HG02981 (cell line): ENCODE measurements at regions not wholly inside any gene's neighbourhood (a gene's known extent, or its start where the extent isn't known, plus 50 kb on each side); places are given as distances from the start of the nearest gene placed in this dataset.
"Not testable (repeated sequence)": the region's sequence is repeated elsewhere in the genome, so short reads cannot be mapped to it uniquely, and the experiment has no call there.

Experiments
- ATAC-seq: cut with Tn5 transposase; IDR thresholded peaks from one replicate; pipeline ENCODE4 v1.9.1; 2021; ENCODE audit warnings: mild to moderate bottlenecking, moderate library complexity; ENCODE audit not compliant: unreplicated experiment

GRCh38 chr22:26804315-26804714 is 146.9 kb downstream of the MIAT start:
- no peak for ATAC-seq

DNA sequence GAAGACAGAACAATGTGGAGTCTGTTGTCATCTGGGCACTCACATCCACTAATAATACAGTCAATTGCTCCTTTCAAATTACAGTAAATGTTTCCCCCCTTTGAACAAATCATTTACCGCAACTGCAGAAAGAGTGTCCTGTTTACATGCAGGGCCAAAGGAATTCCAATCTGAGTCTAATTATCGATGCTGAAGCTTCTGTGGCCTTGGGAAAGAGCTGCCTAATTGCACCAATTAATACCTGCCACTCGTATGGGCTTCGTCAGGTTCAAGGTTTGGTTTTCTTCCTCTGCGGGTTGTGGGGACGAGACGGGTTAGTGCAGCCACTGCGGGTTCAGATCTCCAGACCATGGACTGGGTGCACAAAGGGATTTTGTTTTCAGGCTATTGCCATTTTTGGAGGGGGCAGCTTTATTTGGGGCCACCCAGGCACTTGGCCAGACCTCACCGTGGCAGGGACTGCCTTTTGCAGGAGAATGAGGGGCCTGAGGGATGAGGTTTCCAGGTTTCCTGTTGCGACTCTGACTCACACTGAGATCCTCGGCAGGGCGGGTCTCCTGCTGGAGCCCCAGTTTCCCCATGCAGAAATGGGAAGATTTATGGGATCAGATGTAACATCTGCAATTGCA is 147.6 kb downstream of the MIAT start:
- no peak for ATAC-seq

DNA sequence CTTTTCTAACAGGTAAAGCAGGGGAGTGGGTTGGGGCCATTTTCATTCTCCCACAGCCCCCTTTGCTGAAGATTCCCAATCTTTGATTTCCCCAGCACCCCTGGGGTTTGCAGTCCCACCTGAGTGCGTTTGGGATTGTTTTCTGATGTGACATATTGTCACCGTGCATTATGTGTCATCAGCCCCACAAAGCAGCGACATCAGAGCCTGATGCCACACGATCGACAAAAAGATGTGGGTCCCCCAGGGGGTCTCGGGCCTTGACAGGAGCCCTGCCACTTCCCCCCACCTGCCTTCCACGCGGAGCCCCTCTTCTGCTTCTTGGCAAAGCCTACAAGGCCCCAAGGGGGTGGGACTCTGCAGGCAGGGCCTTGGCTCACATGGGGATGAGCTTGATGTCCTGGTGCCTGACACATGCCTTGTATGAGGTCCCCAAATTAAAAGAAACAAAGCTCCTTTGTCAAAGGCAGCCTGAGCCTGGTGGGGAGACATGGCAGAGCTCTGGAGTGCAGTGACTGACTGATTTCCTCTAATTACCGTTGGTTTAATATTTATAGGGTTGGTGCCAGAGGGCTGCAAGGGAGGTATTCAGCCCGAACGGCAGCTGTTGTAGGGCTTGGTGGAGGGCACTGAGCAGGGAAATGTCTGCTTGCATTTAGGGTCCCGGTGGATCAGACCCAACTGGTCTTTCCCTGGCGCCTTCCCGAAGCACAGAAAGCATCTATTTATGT is 149.2 kb downstream of the MIAT start:
- ATAC-seq: no peak

- ATAC-seq: no peak
Observed at GRCh38 chr22:26811647-26811992, 154.2 kb downstream of the MIAT start.

DNA sequence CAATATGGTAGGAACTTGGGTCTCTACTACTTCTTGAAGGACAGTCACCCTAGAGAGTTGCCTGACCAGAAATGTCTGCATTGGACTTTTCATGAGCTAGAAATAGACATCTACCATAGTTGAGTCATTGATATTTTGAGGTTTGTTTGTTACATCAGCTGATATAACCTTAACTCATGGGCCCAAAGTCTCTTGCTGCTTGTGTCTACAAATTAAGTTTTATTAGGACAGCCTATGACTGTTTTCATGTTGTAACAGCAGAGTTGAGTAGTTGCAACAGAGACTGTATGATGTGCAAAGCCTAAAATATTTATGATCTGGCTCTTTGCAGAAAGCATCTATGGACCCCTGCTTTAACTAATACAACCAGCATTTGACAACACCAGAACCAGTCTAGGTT is 155.3 kb downstream of the MIAT start:
- ATAC-seq: no peak

DNA sequence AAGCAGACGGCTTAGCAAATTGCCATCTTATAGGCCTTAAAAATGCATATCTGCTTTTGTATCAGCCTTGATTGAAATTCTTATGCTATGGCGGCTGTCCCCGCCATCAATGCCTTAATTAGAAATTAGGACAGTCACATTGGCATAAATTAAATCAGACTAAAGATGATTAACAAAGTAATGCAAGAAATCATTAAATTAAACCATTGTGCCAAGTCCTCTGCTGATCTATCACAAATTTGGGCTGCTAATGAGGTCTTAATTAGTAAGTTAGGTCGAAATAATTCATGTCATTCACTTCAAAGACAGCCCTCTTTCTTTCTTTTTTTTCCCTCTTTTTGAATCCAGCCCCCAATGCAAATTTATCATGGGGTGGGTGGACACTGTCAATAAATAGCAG is 159.3 kb downstream of the MIAT start:
- no peak for ATAC-seq

- ATAC-seq: no peak
Observed at GRCh38 chr22:26817926-26818325, 160.5 kb downstream of the MIAT start.

DNA sequence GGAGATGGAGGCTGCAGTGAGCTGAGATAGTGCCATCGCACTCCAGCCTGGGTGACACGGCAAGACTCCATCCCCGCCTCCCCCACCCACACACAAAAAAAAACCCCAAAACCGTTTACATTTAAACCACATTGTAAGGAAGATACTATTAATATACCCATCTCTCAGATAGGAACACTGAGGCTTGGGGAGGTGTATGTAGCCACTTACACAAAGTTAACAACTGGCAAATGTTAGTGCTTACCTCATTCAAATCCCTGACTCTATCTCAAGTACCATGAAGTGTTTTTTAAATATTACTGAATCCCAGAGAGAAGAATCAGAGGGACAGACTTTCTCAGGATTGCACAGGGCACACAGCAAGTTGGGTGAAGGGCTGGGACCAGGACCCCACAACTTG is 164.5 kb downstream of the MIAT start:
- no peak for ATAC-seq

DNA sequence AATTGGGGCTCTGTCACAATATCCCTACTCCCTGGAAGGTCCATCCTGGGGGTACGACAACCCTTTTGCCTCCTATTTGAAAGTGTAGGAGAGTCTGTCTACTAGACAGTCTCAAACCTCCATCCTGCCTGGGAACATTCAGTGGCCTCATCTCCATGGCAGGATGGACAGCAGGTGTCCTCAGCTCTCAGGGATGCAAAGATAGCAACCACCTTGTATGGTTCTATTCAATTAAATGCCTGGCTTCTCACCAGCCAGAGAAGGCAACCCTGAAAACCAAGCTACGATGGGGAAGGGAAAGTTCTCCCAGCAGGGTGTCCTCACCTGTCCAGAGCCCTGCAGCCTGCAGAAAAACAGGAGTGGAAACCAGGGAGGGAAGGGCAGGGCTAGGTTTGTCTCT is 164.9 kb downstream of the MIAT start:
- ATAC-seq: no peak

DNA sequence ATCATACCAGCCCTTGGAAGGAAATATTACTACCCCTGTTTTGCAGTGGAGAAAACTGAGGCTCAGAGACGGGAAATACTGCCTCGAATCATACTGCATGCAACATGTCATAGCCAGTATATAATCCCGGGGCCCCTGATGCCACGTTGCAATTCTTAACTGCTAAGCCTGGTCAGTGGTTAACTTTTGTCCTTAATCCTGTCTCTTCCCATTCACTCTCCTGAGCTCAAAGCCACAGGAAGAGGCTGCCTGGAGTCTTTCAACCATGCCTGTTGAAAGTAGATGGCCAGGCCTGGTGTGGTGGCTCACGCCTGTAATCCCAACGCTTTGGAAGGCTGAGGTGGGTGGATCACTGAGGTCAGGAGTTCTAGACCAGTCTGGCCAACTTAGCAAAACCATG is 166.6 kb downstream of the MIAT start:
- no peak for ATAC-seq

DNA sequence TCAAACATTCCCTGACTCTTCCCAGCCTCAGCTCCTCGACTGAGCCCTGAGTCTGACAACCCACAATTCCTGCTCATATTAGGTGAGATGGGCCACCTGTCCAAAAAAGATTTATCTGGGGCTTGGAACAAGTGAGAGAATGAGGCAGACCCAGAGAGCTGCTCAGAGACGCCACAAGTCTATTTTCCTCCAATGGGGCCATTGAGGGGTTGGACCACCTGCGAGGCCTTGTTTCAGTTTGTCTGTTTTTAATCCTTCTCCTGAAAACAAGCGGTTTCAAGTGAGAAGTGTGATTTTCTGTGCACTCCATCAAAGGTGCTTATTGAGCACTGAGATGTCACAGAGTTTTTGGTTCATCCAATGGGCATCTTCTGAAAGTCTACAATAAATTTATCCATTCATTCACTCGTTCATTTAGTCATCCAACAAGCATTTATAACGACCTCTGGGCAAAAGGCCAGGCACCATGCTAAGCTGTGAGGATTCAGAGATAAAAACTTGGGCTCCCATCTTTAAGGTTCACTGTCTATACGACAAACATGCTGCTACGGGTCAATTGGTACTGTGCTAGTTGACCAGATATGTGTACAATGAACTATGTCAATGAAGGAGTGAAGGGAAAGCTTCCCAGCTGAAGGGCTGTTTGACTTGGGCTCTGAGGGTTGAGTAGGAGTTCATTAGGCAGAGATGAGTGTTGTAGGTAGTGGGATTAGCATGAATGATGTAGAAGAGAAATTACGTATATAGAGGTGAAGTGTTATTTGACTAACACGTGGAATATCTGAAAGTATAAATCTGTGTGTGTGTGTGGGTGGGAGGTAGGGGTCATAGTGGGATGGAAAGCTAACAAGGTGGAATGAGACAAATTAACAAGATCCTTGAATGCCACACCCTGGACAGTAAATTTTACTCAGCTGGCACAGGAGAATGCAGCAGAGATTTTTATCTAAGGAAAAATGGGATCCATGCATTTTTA is 168.9 kb downstream of the MIAT start:
- ATAC-seq: no peak

GRCh38 chr22:26827611-26828010 is 170.2 kb downstream of the MIAT start:
- no peak for ATAC-seq

DNA sequence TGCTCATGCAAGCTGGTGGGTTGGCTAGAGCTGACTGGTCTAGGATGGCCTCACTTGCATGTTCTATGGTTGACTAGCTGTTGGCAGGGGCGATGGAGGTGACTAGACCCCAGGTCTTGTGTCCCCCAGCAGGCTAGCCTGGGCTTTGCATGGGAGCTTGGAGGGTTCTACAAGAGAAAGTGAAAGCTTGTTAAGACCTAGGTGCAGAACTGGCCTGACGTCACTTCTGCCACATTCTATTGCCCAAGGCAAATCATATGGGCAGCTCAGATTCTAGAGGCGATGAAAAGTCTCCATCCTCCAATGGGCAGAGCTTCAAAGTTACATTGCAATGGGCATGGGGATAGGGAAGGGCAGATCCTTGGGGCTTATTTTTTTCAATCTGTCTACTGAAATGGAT is 170.9 kb downstream of the MIAT start:
- ATAC-seq: no peak

- no peak for ATAC-seq
Observed at GRCh38 chr22:26830837-26831236, 173.4 kb downstream of the MIAT start.

GRCh38 chr22:26835023-26835422 is 177.6 kb downstream of the MIAT start:
- no peak for ATAC-seq

GRCh38 chr22:26835929-26836528 is 178.6 kb downstream of the MIAT start:
- no peak for ATAC-seq

DNA sequence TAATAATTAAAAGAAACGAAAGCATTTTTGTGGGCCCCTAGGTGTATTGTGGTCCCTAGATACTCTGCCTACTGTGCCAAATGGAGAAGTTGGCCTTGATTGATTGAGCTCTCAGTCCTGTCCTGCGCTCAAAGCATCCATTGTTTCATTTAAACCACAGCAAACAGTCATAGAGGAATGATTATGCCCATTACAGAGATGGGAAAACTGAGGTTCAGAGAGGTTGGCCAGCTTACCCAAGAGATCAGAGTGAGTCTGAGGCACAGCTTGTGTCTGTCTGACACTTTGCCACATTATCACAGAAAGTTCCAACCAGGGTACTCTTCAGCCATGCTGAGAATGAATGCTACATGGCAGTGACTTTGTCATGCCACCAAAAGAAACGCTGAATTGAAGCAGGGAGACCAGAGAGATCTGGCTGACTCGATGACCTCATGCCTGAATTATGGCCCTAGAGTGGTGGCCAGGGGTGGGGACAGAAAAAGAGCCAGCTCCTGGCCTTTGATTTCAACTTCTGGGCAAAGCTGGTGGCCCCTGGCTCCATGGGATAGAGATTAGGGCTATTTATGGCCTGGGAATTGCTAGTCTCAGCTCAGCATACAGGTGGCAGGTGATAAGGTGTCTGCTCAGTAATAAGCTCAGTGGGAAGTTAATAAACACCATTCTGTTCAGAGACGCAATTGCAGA is 180.5 kb downstream of the MIAT start:
- ATAC-seq: no peak

GRCh38 chr22:26838471-26838825 is 181.1 kb downstream of the MIAT start:
- ATAC-seq: no peak

GRCh38 chr22:26839216-26839615 is 181.8 kb downstream of the MIAT start:
- no peak for ATAC-seq

DNA sequence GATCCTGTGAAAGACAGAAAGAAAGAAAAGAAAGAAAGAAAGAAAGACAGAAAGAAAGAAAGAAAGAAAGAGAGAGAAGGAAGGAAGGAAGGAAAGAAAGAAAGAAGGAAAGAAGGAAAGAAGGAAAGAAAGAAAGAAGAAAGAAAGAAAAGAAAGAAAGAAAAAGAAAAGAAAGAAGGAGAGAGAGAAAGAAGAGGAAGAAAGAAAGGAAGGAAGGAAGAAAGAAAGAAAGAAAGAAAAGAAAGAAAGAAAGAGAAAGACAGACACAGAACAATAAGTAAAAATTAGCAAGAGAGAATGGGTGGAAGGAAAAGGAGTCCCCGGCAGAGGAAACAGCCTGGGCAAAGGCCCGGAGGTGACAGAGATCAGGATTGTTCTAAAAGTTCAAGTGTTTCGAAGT is 183.4 kb downstream of the MIAT start:
- ATAC-seq: not testable (repeated sequence)

DNA sequence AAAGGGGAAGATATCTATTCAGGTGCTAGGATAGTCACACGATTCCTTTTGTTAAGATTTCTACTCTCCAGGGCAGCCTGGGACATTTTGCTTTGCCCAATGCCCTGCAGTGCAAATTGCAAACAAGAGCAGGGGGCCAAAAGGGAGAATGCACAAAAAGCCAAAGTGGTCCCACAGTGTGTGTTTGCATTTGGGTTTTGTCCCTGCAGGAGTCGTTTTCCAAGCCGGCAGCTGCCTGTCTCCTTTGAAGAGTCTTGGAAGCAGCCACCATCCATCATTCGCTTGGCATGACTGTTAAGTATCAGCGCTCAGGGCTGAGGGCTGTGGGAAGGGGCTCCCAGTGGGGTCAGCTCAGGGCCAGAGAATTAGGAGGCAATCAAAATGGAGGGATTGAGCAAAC is 184.7 kb downstream of the MIAT start:
- ATAC-seq: no peak
